ENCODE measurements at regions not wholly inside any gene's neighbourhood (a gene's known extent, or its start where the extent isn't known, plus 50 kb on each side); places are given as distances from the start of the nearest gene placed in this dataset.

DNA sequence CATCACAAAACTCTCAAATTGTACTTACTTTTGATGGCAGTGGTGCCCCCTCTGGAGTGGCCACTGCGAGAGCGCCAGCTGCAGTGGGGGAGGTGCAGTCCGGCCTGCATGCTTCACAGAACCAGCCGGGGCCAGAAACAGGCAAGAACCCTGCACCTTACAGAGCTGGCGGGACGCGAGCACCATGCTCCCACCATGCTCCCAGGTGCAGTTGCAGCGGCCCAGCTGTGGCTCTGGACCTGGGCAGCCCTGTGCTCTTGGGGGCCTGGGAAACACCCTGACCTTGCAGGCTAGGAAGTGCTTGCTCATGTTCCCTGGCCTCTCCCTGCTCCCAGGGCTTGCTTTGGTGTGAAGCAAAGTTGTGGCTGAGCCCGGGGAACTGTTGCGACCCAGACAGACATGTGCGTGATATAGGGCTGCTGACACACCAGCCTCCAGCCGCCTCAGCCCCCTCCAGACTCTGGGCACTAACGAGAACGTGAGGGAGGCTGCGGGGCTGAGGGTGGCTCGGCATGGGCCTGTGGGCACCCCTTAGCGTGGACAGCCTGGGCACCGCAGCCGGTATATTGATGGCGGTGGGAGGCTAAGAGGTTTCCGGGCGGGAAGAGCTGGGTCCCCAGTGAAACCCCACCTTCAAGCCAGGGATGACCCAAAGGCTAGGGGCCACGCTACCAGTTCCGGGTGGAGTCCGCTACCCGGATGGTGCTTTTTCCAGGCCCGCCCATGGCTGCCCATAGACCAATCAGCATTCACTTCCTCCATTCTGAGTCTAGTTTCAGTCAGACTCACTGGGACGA, 1809.9 kb upstream of the ACO1 start:
- no peak overlapping the region for H3K4me3 ChIP-seq (ENCODE audit: extremely low read depth in 1 of 4, insufficient read depth in 2 of 4, low read depth in 3 of 4, low read length in 4 of 4)
- H2BK120ac ChIP-seq (replicated peaks; ENCODE audit: low read depth, low read length), result no peak overlapping the region
- no peak overlapping the region for H2BK12ac ChIP-seq (ENCODE audit: low read depth, low read length)
- H4K91ac ChIP-seq (replicated peaks; ENCODE audit: insufficient read length, low read length), result no peak overlapping the region
- CTCF ChIA-PET (ENCODE audit: partially characterized antibody), result interaction anchor here (1.3 kb wide), 1 partner anchor 10 kb away, joined by 3 read pairs; no protein-coding TSS in a partner anchor
- H4K5ac ChIP-seq (ENCODE audit: insufficient read length, low read depth, low read length), result no peak overlapping the region
- no peak overlapping the region; a peak in 1 of 7 replicates for H3K9ac ChIP-seq (replicated peaks in 1 of 4; ENCODE audit: extremely low read depth in 1 of 4, low read depth in 3 of 4, low read length in 3 of 4)
- TF ChIP-seq, protein P1, sequence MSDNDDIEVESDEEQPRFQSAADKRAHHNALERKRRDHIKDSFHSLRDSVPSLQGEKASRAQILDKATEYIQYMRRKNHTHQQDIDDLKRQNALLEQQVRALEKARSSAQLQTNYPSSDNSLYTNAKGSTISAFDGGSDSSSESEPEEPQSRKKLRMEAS (IDR thresholded peaks at IDR 0.05), result peak; percentile 19; the same call in 1 of the 2 replicates
- TF ChIP-seq HDAC2 (IDR thresholded peaks at IDR 0.05; ENCODE audit: borderline replicate concordance in 1 of 2, low read depth in 2 of 2, low read length in 2 of 2), result no peak
- 97% methylated on average over 27 of the region's 28 CpGs; no CpG with 5 or more reads in 1 of the 2 experiments for WGBS, 2 experiments (ENCODE audit: extremely low coverage in 1 of 2, insufficient coverage in 1 of 2, insufficient read length in 1 of 2, insufficient replicate concordance in 2 of 2, low coverage in 1 of 2, low lambda C conversion rate in 2 of 2, missing lambda C conversion rate in 1 of 2)
- no peak overlapping the region for H2BK5ac ChIP-seq (ENCODE audit: low read depth, low read length)
- no peak overlapping the region for H2AK5ac ChIP-seq (ENCODE audit: low read depth, low read length)
- no peaks in the 10 kb centered on the region for H3K79me2 ChIP-seq (ENCODE audit: control insufficient read depth in 1 of 2, insufficient read depth in 2 of 2, low read length in 2 of 2)
- FAIRE-seq (no peak), DNase-seq (ENCODE audit: low read depth in 1 of 2, low spot score in 2 of 2) (no peak)
- H2AFZ ChIP-seq (ENCODE audit: low read length), result peak overlapping the region; percentile 32; the same call in 1 of the 2 replicates
- no peak overlapping the region for H3K23ac ChIP-seq (ENCODE audit: insufficient read length)
- POLR2A ChIA-PET (ENCODE audit: partially characterized antibody), result no interaction called here
- no peaks in the 10 kb centered on the region for H3K27me3 ChIP-seq (replicated peaks in 1 of 4; ENCODE audit: control insufficient read depth in 3 of 4, extremely low read depth in 1 of 4, insufficient read depth in 3 of 4, low read length in 3 of 4)
- no peaks in the 10 kb centered on the region for H3K23me2 ChIP-seq (ENCODE audit: low read depth, low read length)
- H3K79me1 ChIP-seq (ENCODE audit: low read depth, low read length), result no peaks in the 10 kb centered on the region
- H3K27ac ChIP-seq (ENCODE audit: low read depth, low read length), result no peak overlapping the region
- H3K36me3 ChIP-seq (ENCODE audit: control insufficient read depth in 2 of 4, insufficient read depth in 4 of 4, low read length in 3 of 4), result no peaks in the 10 kb centered on the region
- peak overlapping the region; percentile 68; the same call in 1 of the 2 replicates for H4K8ac ChIP-seq (ENCODE audit: extremely low read depth, insufficient read depth, low read length)
- H3K56ac ChIP-seq (replicated peaks; ENCODE audit: insufficient read length, low read depth, low read length), result no peak overlapping the region
- H3K14ac ChIP-seq (ENCODE audit: insufficient read length), result no peak overlapping the region
- H3K4me1 ChIP-seq (replicated peaks in 1 of 4; ENCODE audit: control insufficient read depth in 3 of 4, insufficient read depth in 4 of 4, low read length in 3 of 4), result peaks cover 0 to 5% (median 0%) of the 10 kb centered on the region in 4 experiments; a peak in 1 of 7 replicates
- no peak overlapping the region for H3K4ac ChIP-seq (replicated peaks; ENCODE audit: insufficient read length, low read depth, low read length)
- H4K20me1 ChIP-seq (replicated peaks in 1 of 2; ENCODE audit: control insufficient read depth in 1 of 2, insufficient read depth in 2 of 2, low read length in 2 of 2), result no peaks in the 10 kb centered on the region
- H3K18ac ChIP-seq (ENCODE audit: extremely low read depth, low read length), result no peak overlapping the region
- H3K9me3 ChIP-seq (ENCODE audit: insufficient read depth in 2 of 2, low read depth in 1 of 2, low read length in 1 of 2), result peaks cover 0 to 7% of the 10 kb centered on the region in 2 experiments; a peak in 1 of 4 replicates
- no peak overlapping the region for H2BK20ac ChIP-seq (ENCODE audit: low read length)
- H3K4me2 ChIP-seq (ENCODE audit: insufficient read depth in 1 of 2, low read depth in 2 of 2, low read length in 2 of 2), result no peak overlapping the region
- H2BK15ac ChIP-seq (ENCODE audit: low read length), result no peak overlapping the region
